Neural cell (in vitro differentiated cells): ENCODE measurements at regions not wholly inside any gene's neighbourhood (a gene's known extent, or its start where the extent isn't known, plus 50 kb on each side); places are given as distances from the start of the nearest gene placed in this dataset.
A peak's percentile ranks its signal among the peaks of the same experiment; 100 is the strongest.

Experiments
- EP300 ChIP-seq: fragments of 450-650 bp; conservative IDR thresholded peaks from 2 replicates; pipeline ENCODE4 v1.6.1; 2014; ENCODE audit warnings: antibody characterized with exemption, mild to moderate bottlenecking, moderate library complexity; ENCODE audit not compliant: poor library complexity, severe bottlenecking
- EZH2 ChIP-seq: fragments of 200-600, 300-800 bp; shearing (Covaris generic), sonication (generic); IDR thresholded peaks from 2 replicates; pipeline ENCODE4 v1.6.1; 2014; ENCODE audit warnings: antibody characterized with exemption, low read length, borderline replicate concordance, mild to moderate bottlenecking; ENCODE audit not compliant: insufficient read depth, poor library complexity, severe bottlenecking
- MXI1 ChIP-seq: fragments of 450-650 bp; conservative IDR thresholded peaks from 2 replicates; pipeline ENCODE4 v1.6.1; 2014; ENCODE audit warnings: antibody characterized with exemption, mild to moderate bottlenecking; ENCODE audit not compliant: poor library complexity, severe bottlenecking
- RAD21 ChIP-seq: fragments of 450-650 bp; conservative IDR thresholded peaks from 2 replicates; pipeline ENCODE4 v1.6.1; 2014; ENCODE audit warnings: antibody characterized with exemption, mild to moderate bottlenecking, moderate library complexity
- SMC3 ChIP-seq: fragments of 450-650 bp; conservative IDR thresholded peaks from 2 replicates; pipeline ENCODE4 v1.6.1; 2014; ENCODE audit warnings: antibody characterized with exemption, mild to moderate bottlenecking, moderate library complexity; ENCODE audit not compliant: poor library complexity
- TAF1 ChIP-seq: IDR thresholded peaks from 2 replicates; pipeline ENCODE4 v1.6.1; 2012; ENCODE audit warnings: low read depth
- TF ChIP-seq, protein P1 (sequence below): fragments of 450-650 bp; IDR thresholded peaks from 2 replicates; pipeline ENCODE4 v1.5.1; 2014; ENCODE audit warnings: antibody characterized with exemption, mild to moderate bottlenecking, moderate library complexity; ENCODE audit not compliant: poor library complexity, severe bottlenecking

DNA sequence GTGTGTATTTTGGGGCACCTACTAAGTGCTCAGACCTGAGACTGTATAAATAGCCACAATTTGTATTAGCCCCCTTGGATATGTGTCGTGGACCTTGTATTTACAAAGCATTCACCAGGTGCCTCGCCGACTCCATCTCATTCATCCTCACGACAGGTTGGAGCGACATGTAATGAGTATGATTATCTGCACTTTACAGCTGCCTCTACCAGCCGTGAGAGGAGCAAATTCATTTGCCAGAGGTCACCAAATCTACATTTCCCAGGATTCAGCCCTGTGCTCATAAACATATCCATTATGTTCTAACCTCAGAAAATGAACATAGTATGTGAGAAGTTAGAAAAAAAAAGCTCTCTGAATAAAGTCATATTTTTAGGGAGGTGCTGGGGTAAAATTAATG is 167.4 kb downstream of the ZDHHC21 start:
- TF ChIP-seq TAF1 (no peak), EP300 (peak; percentile 73), EZH2 (no peak), RAD21 (no peak), MXI1 (no peak), SMC3 (no peak)
- TF ChIP-seq, protein P1, sequence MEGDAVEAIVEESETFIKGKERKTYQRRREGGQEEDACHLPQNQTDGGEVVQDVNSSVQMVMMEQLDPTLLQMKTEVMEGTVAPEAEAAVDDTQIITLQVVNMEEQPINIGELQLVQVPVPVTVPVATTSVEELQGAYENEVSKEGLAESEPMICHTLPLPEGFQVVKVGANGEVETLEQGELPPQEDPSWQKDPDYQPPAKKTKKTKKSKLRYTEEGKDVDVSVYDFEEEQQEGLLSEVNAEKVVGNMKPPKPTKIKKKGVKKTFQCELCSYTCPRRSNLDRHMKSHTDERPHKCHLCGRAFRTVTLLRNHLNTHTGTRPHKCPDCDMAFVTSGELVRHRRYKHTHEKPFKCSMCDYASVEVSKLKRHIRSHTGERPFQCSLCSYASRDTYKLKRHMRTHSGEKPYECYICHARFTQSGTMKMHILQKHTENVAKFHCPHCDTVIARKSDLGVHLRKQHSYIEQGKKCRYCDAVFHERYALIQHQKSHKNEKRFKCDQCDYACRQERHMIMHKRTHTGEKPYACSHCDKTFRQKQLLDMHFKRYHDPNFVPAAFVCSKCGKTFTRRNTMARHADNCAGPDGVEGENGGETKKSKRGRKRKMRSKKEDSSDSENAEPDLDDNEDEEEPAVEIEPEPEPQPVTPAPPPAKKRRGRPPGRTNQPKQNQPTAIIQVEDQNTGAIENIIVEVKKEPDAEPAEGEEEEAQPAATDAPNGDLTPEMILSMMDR: no peak
